NCI-H2081 (cell line): ENCODE measurements at regions not wholly inside any gene's neighbourhood (a gene's known extent, or its start where the extent isn't known, plus 50 kb on each side); places are given as distances from the start of the nearest gene placed in this dataset.
A peak's percentile ranks its signal among the peaks of the same experiment; 100 is the strongest.

ENCODE experiments used
- DNase-seq, 2 experiments: peaks; one replicate each; lab custom pipeline; 2025; lab: John Stamatoyannopoulos, UW

DNA sequence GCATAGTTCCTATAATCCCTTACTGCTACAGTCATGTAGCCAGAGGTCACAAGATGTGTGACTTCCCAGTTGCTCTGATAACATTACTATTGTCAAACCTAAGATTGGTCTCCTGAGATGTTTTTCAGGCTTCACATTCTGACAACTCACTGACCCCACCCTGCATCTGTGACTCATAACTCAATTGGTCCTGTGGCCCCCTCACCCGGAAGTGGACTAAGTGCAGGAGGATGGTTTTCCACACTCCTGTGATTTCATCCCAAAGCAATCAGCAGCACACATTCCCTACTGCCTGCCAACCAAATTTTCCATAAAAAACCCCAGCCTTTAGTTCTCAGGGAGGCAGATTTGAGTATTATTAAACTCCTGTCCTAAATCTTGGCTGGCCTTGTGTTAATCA lies 564.9 kb upstream of the ZNF385D start:
- DNase-seq = no peak

DNA sequence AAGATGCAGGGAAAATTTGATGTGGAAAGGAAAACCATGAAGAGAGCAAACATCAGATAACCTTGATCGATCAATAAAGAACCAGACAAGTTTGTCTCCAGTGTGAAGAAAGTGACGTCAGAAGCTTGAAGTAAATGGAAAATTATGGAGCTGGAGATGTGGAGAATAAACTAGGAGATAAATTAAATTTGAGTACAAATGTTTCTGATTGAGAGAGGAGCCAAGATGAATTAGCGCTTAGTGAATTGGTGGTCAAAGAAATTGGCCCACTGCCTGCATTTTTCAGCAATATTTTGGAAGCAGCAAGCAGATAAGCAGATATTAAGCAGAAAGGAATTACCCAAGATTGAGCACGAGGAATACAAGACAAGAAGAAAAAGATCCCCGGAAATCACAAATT lies 567.3 kb upstream of the ZNF385D start:
- DNase-seq = no peak

DNA sequence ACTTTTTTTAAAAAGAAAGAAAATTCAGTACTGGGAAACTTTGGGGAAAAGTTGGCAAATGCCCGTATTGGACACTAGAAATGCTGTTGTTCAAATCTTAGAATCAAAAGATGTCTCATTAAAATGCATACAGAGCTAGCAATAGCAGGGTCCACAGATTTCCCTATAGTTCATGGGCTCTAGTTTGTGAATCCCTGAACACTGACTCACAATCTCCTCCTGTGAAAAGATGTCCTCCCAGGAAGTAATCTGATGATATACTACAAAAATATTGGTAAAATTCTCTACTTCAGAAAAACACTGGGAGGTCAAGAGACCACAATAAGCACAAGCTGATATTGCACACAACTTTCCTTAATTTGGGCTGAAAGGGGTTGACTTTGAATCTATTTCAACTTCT lies 568.4 kb upstream of the ZNF385D start:
- DNase-seq = no peak

DNA sequence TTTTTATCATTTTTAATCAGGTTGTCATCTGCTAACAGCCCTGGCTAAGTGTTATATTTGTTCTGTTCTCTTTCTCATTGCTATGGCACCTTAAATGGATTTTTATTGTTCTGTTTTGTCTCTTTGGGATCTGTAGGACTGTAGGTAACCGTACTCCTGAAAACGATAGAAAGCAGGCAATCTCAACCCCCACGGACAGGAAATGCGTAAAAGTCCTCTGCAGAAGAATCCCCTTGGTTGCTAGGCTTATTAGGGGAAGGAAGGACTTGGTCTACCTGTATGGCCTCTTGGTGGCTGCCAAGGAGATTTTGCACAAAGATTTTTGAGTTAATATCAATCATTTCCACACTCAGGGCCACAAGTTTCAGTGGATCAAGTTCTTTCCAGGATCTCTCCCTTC lies 571.9 kb upstream of the ZNF385D start:
- DNase-seq = no peak

DNA sequence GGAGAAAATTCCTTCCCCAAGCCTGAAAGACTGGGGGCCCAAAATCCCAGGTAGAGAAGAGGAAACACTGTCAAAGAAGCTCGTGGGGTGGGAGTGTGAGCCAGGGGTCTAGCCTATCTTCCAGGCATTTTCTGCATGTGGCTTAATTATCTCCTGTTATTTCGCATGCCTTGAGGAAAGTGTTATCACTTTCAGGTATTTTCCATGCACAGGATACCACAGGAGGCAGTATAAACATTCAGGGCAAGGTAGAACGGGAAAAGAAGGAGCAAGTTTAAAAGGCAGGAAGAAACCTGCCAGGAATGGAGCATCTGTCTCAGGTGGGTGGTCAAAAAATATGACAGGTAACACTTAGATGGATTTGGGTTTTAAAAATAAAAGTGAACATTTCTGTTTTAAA lies 575.3 kb upstream of the ZNF385D start:
- DNase-seq = no peak

DNA sequence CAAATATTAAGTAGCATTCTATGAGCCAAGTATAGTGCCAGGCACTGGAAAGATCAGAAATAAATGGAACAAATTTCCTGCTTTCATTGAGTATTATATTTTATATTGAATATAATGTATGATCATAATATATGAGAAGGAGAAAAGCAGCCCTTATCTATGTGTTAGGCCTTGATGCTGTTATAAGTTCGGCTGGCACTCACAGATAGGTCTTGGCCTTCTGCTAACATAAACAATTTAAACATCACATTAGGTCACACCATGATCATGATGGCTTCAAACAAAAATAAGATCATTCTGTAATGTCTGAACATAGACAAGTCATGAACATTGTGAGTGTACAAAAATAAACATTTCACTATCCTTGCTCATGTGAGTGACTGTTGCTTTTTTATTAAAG lies 584.0 kb upstream of the ZNF385D start:
- no peak for DNase-seq

DNA sequence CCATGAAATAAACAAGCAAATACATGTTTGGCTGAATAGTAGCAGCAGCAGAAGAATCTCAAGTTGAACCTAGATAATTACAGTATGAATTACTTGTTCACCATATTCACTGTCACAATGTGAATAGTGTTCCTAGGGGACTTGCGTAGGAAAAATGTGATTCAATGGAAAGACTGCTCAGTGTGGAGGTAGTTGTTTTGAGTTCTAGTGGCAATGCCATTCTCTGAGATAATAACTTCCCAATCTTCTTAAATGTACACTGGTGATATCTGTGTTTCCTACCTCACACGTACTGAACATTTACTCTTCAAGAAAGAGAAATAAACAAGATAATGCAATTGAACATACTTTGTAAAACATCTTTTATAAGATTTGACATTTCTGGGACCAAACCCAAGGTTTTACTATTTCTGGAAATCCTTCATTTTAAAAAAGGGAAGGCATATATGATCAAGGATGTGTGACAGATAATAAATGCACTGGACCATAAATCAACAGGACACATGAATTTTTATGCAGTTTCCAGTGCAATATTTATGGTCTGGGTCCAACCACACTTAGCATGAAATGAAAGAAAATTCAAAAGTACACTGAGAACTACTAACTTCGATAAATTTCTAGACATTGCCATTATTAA lies 598.3 kb upstream of the ZNF385D start:
- DNase-seq = no peak

DNA sequence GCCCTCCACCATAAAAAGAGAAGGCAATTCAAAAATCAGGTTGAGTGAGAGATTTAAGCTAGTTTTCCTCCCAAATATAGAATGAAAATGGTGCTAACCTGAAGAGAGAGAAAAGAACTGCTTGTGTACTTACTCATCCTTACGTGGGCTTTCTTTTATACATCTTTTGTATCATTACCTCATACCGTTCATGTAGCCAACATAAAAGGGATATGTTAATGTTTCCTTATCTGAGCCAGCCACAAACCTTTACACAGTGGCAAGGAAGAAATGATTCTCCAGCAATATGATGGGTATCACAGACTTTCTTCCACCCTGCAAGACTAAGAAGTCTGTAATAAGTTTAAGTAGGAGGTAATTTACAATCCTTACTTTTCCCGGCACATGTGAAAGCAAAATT lies 600.8 kb upstream of the ZNF385D start:
- no peak for DNase-seq

DNA sequence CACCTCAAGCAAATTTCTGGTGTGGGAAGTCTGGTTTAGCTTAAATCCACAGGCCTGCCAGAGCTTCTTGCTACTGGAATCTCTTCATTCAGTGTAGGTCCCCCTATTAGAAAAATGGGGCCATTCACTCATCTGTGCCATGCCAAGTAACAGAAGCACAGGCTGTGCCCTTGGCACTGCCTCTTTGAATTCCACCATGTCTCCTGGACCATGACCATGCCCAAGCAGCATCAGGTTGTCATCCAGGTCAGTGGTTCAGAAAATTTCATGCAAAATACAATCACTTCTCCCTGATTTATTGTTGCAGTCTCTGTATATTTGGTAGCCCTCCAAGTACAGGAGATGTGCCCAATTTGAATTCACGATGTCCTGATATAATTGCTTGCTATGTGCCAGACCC lies 602.1 kb upstream of the ZNF385D start:
- no peak for DNase-seq

DNA sequence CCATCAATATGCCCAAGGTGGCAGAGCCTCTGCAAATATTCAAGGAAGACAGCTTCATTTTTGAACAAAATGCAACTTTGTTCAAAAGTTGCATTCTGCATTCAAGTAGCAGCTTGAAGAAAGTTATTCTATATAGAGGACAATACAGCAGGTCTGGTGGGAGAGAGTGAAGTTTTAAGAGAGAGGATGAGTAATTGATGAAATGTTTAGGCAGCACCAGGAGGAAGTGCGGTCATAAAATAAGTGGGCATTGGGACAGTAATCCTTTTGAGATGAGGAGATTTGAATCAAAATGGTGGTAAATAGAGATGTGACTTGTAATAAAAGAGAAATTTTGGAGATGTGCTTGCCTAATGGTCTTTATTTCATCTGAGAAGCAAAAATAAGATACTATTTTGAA lies 607.3 kb upstream of the ZNF385D start:
- no peak for DNase-seq

DNA sequence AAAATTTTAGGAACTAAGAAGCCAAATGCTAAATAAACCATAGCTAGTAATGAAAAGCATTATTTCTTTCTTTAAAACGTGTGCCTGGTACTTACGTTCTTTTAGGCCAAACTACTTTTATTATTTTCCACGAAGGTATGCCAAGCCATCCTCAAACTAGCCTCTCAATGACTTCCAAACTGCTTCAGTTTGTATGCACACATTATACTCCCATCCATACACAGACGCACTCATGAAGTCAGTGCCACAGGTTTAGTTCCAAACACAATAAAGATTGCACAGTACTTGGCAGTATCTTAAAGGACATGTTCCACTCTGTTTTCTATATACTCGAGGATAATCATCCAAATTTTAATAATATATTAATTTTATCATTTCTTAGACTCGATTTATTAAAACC lies 609.2 kb upstream of the ZNF385D start:
- no peak for DNase-seq

DNA sequence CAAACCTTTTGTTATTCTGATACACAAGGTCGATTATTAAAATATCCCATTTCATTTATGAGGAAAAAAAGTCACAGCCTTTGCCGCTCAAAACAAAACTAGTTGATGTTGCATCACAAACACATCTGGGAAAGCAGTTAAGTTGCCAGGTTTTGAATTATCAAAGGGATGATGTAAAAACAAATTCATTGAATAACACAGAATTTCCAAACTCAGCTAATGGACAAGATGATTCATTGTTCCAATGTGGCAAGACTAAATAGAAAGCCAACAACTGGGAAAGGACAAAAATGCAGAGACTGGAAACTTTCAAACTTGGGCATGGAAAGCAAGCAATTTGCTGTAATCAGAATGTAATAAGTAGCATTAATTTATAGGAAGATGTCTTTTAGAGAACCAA lies 610.0 kb upstream of the ZNF385D start:
- DNase-seq = no peak

DNA sequence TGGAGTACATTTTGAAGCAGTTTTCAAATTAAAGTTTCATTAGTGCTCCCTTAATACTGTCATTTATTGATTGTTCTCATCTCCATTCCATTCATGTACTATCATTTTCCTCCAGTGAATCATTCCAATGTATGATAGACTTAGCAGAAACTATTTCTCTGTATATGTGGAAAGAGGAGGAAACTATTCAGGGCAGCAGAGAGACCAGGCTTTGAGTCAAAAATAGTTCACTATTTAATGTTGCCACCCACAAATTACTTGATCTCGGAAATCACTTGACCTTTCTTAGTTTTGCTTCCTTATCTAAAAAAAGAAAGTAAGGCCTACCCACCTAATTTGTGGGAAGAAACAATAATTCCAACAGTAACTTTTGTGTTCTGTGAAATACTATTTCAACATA lies 610.5 kb upstream of the ZNF385D start:
- no peak for DNase-seq

DNA sequence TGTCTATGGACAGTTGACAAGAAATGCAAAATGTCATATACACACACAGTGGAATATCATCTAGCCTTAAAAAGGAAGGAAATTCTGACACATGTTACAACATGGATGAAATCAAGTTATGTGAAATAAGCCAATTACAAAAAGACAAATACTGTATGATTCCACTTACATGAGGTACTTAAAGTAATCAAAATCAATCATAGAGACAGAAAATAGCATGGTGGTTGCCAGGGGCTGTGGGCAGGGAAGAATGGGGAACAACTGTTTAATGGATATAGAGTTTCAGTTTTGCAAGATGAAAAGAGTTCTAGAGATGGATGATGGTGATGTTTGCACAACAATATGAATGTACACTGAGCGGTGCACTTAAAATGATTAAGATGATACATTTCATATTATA lies 613.8 kb upstream of the ZNF385D start:
- no peak for DNase-seq

DNA sequence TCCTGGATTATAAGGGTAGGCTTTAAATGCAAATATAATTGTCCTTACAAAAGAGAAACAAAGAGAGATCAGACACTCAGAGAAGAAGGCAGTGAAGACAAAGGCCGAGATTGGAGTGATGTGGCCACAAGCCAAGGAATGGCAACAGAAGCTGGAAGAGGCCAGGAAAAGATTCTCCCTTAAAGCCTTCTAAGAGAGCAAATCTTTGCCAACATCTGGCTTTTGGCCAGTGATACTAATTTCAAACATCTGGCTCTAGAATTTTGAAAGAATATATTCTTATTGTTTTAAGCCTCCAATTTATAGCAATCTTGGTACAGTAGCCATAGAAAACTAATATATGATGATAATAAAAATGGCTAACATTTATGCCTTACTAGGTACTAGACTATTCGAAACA lies 615.8 kb upstream of the ZNF385D start:
- no peak for DNase-seq

DNA sequence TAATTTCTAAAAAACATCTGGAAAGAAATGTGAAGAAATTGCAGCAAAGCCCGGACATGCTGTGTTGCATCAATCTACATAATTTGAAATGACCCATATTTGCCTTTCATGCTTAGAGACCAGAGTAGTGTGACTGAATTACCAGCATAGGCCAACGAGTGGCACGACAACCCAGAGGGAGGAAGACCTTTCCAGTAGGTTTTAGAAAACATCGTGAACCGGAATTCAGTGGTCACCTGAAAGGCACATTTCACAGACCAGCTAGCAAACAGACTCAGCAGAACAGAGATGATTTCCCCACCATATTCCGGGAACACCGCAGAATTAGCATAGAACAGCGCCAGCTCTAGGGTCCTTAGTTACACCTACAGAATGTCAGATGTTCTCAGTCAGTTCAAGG lies 620.0 kb upstream of the ZNF385D start:
- DNase-seq = no peak

DNA sequence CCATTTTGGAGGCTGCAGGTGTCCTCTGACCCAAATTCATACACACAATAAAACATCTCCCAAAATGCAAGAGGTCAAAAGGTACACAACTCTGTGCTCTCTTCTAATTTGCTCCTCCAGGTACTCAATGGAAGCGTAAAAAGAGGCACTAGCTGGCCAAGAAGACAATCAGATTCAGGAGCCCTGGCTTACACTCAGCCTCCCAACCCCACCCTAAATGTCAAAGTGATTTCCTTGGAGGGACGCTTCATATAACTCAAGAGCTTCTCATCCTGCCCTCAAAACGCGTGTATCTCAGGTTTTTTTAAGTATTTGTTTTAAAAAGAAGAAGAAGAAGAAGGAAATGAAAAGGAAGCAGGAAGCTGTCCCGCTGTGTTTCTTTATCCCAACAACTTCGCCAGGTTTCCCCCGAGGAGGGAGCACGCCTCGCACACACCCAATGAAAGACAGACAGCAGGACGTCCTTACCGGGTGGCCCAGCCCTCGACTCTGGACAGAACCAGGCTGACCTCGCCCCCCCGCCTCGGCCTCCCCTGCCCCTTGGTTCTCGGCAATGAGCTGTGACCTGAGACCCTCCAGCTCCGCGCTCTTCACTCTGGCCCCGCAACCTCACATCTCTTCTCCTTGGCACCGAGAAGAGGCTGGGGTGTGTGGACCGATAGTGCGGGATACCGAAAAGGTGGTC lies 620.7 kb upstream of the ZNF385D start:
- DNase-seq = no peak

DNA sequence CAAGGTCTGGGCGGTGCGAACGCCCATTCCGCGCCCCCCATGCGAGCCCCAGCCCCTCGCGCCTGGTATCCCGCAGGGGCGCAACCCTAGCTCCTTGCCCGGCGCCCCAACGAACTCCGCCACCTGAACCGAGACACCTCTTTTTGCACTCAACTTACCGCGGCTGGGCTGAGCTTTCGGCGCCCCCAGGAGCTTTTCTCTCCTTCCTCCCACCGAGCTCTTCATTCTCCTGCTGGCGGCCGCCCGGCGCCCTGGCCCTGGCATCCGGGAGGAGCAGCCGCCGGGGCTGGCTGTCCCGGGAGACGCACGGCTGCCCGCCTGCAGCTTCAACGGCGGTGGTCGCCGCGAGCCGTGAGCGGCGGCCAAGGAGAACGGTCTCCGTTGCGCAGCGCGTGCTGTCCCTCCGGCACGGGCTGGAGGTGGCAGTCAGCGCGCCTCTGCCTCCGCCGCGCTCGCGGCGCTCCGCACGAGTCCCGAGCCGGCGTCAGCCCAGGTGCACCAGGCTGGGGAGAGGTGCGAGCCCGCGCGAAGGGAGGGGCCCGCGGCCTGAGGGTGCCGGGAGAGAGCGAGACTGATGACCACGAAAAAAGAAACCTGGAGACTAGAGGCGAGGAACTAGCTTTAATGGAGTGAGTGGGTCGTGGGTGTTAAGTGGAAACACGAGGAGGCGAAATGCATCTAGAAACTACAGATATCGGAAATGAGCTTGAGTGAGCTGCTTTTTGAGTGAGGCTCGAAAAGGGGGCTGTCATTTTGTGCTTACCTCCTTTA lies 621.5 kb upstream of the ZNF385D start:
- peak in 1 of 2 experiments; percentile 12 for DNase-seq

DNA sequence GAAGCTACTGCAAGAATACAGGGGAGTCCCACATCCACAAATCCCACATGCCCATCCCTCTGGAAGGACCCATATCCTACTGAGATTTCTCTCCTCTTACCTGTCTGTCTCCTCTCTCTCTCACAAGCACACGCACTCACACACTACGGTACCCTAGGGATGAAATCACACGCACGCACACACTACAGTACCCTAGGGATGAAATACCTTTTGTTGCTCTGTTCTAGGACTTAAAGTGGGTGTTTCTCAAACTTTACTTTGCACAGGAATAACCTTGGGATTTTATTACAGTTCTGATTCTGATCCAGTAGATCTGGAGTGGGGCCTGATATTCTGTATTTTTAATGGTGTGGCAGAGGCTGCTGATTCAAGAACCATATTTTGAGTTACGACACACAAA lies 622.2 kb upstream of the ZNF385D start:
- DNase-seq = no peak

DNA sequence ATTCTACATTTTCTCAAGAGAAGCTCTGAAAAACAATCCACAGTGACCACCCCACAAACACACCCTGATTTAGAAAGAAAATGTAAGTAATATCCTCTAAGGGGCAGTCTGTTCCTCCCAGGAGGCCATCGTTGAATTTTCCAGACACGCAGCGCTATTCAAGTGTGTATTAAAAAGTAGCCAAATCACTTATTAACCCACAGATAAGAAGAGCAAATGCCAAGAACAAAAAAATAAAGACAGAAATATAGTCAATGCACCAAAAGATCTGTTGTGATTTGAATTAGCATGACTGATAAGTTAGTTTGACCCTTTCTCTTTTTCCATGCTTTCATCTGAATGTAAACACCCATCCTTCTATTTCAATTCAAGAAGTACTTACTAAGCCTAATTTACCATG lies 622.8 kb upstream of the ZNF385D start:
- DNase-seq = no peak

DNA sequence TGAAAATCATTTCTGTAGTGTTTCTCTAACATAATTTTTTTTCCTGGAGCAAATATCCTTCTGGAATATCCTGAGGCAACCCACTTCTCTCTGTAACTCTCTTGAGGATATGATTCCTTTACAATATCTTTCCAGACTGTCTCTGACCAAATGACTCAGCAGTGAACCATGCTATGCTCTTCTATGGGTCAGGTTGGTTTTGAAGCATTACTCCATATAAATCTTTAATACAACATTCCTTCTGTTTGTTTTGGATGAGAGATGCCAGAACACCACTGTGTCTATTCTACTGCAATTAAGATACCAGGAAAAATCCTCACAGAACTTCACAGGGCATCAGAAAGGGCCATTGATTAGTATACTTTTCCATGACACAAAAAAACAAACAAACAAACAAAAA lies 626.4 kb upstream of the ZNF385D start:
- no peak for DNase-seq

DNA sequence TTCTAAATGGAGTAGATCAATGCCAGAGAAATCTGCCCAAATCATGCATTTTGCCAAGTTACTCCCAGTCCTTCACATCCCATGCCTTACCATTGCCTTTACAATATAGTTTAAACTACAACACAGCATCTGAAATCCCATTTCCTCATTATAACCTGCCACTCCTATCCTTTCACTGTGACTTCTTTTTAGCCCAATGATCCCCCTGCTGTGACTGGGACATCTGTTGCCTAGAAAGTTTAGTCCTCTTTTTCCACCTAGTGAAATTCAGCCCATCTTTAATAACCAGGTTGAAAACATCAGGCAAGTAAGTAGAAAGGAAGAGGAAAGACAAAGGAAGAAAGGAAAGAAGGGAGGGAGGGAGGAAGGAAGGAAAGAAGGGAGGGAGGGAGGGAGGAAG lies 627.9 kb upstream of the ZNF385D start:
- no peak for DNase-seq

DNA sequence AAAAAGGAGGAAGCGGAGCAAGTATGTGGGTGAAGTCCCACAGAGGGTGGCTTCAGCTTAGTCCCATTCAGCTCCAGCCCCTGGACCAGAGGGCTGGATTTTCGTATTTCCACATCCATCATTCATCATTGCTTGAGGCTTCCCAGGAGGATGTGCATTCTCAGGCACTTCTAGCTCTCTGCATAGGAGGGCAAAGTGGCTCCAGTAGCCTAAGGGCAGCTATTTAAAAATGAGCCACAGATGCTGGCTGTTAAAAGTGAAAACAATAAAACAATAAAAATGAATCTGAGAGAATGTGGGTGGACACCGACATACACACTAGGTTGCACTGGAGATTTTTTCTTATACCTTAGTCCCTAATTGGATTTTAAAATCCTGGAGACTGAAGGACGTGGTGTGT lies 629.2 kb upstream of the ZNF385D start:
- no peak for DNase-seq
